ENCODE measurements at regions not wholly inside any gene's neighbourhood (a gene's known extent, or its start where the extent isn't known, plus 50 kb on each side); places are given as distances from the start of the nearest gene placed in this dataset.

DNA sequence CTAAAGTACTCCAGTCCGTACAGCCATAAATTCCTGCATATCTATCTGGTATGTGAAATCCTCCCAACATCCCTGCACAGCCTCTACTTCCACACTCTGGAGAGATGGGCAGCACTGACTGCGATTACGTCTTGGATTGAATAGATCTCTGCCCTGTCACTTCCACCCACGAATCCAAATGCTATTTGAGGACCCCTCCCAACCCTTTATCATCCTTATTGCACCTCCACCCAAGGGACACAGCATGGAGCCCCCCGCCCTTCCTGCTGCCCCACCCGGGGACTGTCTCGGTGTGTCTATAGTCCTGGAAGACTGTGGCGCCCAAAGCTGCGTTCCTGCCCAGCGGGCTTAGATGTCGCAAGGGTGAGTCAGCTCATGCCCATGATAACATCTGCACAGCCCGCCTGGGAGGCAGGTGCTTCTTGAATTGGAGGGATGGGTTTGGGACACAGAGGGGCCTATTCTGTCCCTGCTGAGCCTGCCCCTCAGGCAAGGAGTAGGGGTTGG, 105.7 kb upstream of the HAND1 start:
- H3K27ac ChIP-seq (ENCODE audit: low read depth, low read length): no peak overlapping the region
- no peak overlapping the region for H2AFZ ChIP-seq (ENCODE audit: low read length)
- no peak overlapping the region for H3K4me3 ChIP-seq (ENCODE audit: insufficient read depth, low read length)
- no peaks in the 10 kb centered on the region for H4K20me1 ChIP-seq (ENCODE audit: insufficient read depth, low read length)
- no peaks in the 10 kb centered on the region for H3K79me2 ChIP-seq (ENCODE audit: insufficient read depth, low read length)
- H3K27me3 ChIP-seq (ENCODE audit: insufficient read depth, low read length): peaks cover 4% of the 10 kb centered on the region
- H3K4me2 ChIP-seq (ENCODE audit: insufficient read depth, low read length): no peak overlapping the region
- no peaks in the 10 kb centered on the region for H3K9me3 ChIP-seq (ENCODE audit: low read depth, low read length)
- DNase-seq (ENCODE audit: insufficient read length, low spot score, missing footprints): no peak
- TF ChIP-seq, protein P1, sequence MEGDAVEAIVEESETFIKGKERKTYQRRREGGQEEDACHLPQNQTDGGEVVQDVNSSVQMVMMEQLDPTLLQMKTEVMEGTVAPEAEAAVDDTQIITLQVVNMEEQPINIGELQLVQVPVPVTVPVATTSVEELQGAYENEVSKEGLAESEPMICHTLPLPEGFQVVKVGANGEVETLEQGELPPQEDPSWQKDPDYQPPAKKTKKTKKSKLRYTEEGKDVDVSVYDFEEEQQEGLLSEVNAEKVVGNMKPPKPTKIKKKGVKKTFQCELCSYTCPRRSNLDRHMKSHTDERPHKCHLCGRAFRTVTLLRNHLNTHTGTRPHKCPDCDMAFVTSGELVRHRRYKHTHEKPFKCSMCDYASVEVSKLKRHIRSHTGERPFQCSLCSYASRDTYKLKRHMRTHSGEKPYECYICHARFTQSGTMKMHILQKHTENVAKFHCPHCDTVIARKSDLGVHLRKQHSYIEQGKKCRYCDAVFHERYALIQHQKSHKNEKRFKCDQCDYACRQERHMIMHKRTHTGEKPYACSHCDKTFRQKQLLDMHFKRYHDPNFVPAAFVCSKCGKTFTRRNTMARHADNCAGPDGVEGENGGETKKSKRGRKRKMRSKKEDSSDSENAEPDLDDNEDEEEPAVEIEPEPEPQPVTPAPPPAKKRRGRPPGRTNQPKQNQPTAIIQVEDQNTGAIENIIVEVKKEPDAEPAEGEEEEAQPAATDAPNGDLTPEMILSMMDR (IDR thresholded peaks at IDR 0.05; ENCODE audit: extremely low read depth, low read depth, low read length): no peak
- H3K4me1 ChIP-seq (ENCODE audit: insufficient read depth, low read length): no peaks in the 10 kb centered on the region
- no peaks in the 10 kb centered on the region for H3K36me3 ChIP-seq (ENCODE audit: insufficient read depth, low read length)

- H3K27me3 ChIP-seq (ENCODE audit: insufficient read depth, low read length): peaks cover under 1% of the 10 kb centered on the region
- no peak overlapping the region for H3K4me3 ChIP-seq (ENCODE audit: insufficient read depth, low read length)
- no peaks in the 10 kb centered on the region for H3K79me2 ChIP-seq (ENCODE audit: insufficient read depth, low read length)
- H3K4me1 ChIP-seq (ENCODE audit: insufficient read depth, low read length): no peaks in the 10 kb centered on the region
- TF ChIP-seq, protein P1 (IDR thresholded peaks at IDR 0.05; ENCODE audit: extremely low read depth, low read depth, low read length): no peak
- no peak overlapping the region for H2AFZ ChIP-seq (ENCODE audit: low read length)
- no peak overlapping the region for H3K4me2 ChIP-seq (ENCODE audit: insufficient read depth, low read length)
- H3K27ac ChIP-seq (ENCODE audit: low read depth, low read length): no peak overlapping the region
- no peaks in the 10 kb centered on the region for H3K9me3 ChIP-seq (ENCODE audit: low read depth, low read length)
- no peak for DNase-seq (ENCODE audit: insufficient read length, low spot score, missing footprints)
- no peaks in the 10 kb centered on the region for H3K36me3 ChIP-seq (ENCODE audit: insufficient read depth, low read length)
- no peaks in the 10 kb centered on the region for H4K20me1 ChIP-seq (ENCODE audit: insufficient read depth, low read length)
Observed at GRCh38 chr5:154580422-154580821, 102.4 kb upstream of the HAND1 start.

DNA sequence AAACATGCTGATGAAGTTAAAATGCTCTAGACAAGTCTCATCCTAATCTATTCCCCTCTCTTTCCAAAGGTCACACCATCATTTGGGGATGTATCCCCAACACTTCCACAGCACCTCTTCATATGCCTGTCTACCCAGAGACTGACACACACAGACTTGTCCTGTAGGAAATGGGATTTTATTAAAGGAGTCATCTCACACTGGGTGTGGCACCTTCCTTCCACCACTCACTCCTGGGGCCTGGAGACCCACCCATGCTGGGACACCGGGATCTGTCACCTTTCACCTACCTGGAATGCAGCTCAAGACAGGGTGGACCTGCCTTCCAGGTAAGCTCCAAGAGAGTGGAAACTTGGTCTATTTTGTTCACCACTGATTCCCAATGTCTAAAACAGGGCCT, 99.4 kb upstream of the HAND1 start:
- Histone ChIP-seq H3K9me3 (ENCODE audit: low read depth, low read length) (no peaks in the 10 kb centered on the region), H3K27me3 (ENCODE audit: insufficient read depth, low read length) (peaks cover 6% of the 10 kb centered on the region), H2AFZ (ENCODE audit: low read length) (no peak overlapping the region), H3K79me2 (ENCODE audit: insufficient read depth, low read length) (no peaks in the 10 kb centered on the region), H3K4me1 (ENCODE audit: insufficient read depth, low read length) (no peaks in the 10 kb centered on the region), H3K27ac (ENCODE audit: low read depth, low read length) (no peak overlapping the region), H3K4me3 (ENCODE audit: insufficient read depth, low read length) (no peak overlapping the region), H3K36me3 (ENCODE audit: insufficient read depth, low read length) (no peaks in the 10 kb centered on the region), H3K4me2 (ENCODE audit: insufficient read depth, low read length) (no peak overlapping the region), H4K20me1 (ENCODE audit: insufficient read depth, low read length) (no peaks in the 10 kb centered on the region)
- TF ChIP-seq, protein P1 (IDR thresholded peaks at IDR 0.05; ENCODE audit: extremely low read depth, low read depth, low read length): no peak
- DNase-seq (ENCODE audit: insufficient read length, low spot score, missing footprints): no peak

DNA sequence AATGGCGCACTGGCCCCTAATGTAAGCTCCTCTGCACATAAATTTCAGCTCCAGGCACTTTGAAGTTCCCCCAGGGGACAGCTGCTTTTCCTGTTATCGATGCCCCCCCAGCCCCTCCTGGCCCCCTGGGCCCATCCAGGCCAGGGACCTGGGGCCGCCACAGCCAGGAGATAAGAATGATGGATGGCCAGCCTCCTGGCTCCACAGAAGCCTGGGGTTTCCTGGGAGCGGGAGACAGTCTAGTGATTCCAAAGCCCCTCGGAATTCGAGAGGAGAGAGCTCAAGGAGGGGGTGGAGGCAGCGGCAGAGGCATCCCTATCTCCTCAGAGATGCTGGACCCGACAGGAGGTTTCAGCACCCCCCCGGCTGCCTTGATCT, 98.4 kb upstream of the HAND1 start:
- H2AFZ ChIP-seq (ENCODE audit: low read length): no peak overlapping the region
- DNase-seq (ENCODE audit: insufficient read length, low spot score, missing footprints): no peak
- no peaks in the 10 kb centered on the region for H3K79me2 ChIP-seq (ENCODE audit: insufficient read depth, low read length)
- no peaks in the 10 kb centered on the region for H3K36me3 ChIP-seq (ENCODE audit: insufficient read depth, low read length)
- peaks cover 11% of the 10 kb centered on the region for H3K27me3 ChIP-seq (ENCODE audit: insufficient read depth, low read length)
- H4K20me1 ChIP-seq (ENCODE audit: insufficient read depth, low read length): no peaks in the 10 kb centered on the region
- TF ChIP-seq, protein P1 (IDR thresholded peaks at IDR 0.05; ENCODE audit: extremely low read depth, low read depth, low read length): no peak
- H3K4me2 ChIP-seq (ENCODE audit: insufficient read depth, low read length): no peak overlapping the region
- H3K27ac ChIP-seq (ENCODE audit: low read depth, low read length): no peak overlapping the region
- no peaks in the 10 kb centered on the region for H3K4me1 ChIP-seq (ENCODE audit: insufficient read depth, low read length)
- no peaks in the 10 kb centered on the region for H3K9me3 ChIP-seq (ENCODE audit: low read depth, low read length)
- H3K4me3 ChIP-seq (ENCODE audit: insufficient read depth, low read length): no peak overlapping the region
